ENCODE measurements at regions not wholly inside any gene's neighbourhood (a gene's known extent, or its start where the extent isn't known, plus 50 kb on each side); places are given as distances from the start of the nearest gene placed in this dataset.
"Not testable (repeated sequence)": the region's sequence is repeated elsewhere in the genome, so short reads cannot be mapped to it uniquely, and the experiment has no call there.

GRCh38 chr3:102357313-102357712, 77.5 kb upstream of the ZPLD1 start:
- DNase-seq (ENCODE audit: low spot score in 2 of 2); H3K9me3 Mint-ChIP-seq; ATAC-seq (replicated peaks; ENCODE audit: extremely low read depth, poor library complexity, severe bottlenecking); H3K36me3 Mint-ChIP-seq (ENCODE audit: insufficient read depth); H3K27me3 Mint-ChIP-seq; H3K27ac Mint-ChIP-seq (ENCODE audit: low read depth); H3K4me3 Mint-ChIP-seq; H3K4me1 Mint-ChIP-seq: not testable (repeated sequence)

- Mint-ChIP-seq H3K9me3 (peaks cover 18% of the 10 kb centered on the region), H3K27ac (ENCODE audit: low read depth) (no peak overlapping the region), H3K27me3 (no peaks in the 10 kb centered on the region), H3K4me3 (no peak overlapping the region), H3K36me3 (ENCODE audit: insufficient read depth) (no peaks in the 10 kb centered on the region), H3K4me1 (no peaks in the 10 kb centered on the region)
- ATAC-seq (replicated peaks; ENCODE audit: extremely low read depth, poor library complexity, severe bottlenecking) (no peak), DNase-seq (ENCODE audit: low spot score in 2 of 2) (no peak)
These were observed 74.5 kb upstream of the ZPLD1 start for GRCh38 chr3:102360183-102360860.

GRCh38 chr3:102361101-102361500, 73.7 kb upstream of the ZPLD1 start:
- no peaks in the 10 kb centered on the region for H3K27me3 Mint-ChIP-seq

GRCh38 chr3:102366116-102366515, 68.7 kb upstream of the ZPLD1 start:
- DNase-seq (ENCODE audit: low spot score in 2 of 2); H3K36me3 Mint-ChIP-seq (ENCODE audit: insufficient read depth); H3K4me1 Mint-ChIP-seq; H3K4me3 Mint-ChIP-seq; ATAC-seq (replicated peaks; ENCODE audit: extremely low read depth, poor library complexity, severe bottlenecking); H3K27ac Mint-ChIP-seq (ENCODE audit: low read depth); H3K27me3 Mint-ChIP-seq: not testable (repeated sequence)
- peaks cover 20% of the 10 kb centered on the region for H3K9me3 Mint-ChIP-seq

More at GRCh38 chr3:102361101-102361500, 73.7 kb upstream of the ZPLD1 start:
- Mint-ChIP-seq H3K4me1 (no peaks in the 10 kb centered on the region), H3K9me3 (peaks cover 20% of the 10 kb centered on the region), H3K36me3 (ENCODE audit: insufficient read depth) (no peaks in the 10 kb centered on the region), H3K27ac (ENCODE audit: low read depth) (no peak overlapping the region), H3K4me3 (no peak overlapping the region)
- DNase-seq (ENCODE audit: low spot score in 2 of 2), result no peak
- ATAC-seq (replicated peaks; ENCODE audit: extremely low read depth, poor library complexity, severe bottlenecking), result no peak

GRCh38 chr3:102374863-102375634, 59.8 kb upstream of the ZPLD1 start:
- Mint-ChIP-seq H3K27ac (ENCODE audit: low read depth) (no peak overlapping the region), H3K27me3 (no peaks in the 10 kb centered on the region), H3K4me1 (no peaks in the 10 kb centered on the region), H3K4me3 (no peak overlapping the region), H3K36me3 (ENCODE audit: insufficient read depth) (no peaks in the 10 kb centered on the region), H3K9me3 (no peaks in the 10 kb centered on the region)
- ATAC-seq (replicated peaks; ENCODE audit: extremely low read depth, poor library complexity, severe bottlenecking), result no peak
- DNase-seq (ENCODE audit: low spot score in 2 of 2), result no peak

- Mint-ChIP-seq H3K4me1 (no peaks in the 10 kb centered on the region), H3K27me3 (no peaks in the 10 kb centered on the region), H3K4me3 (no peak overlapping the region), H3K36me3 (ENCODE audit: insufficient read depth) (no peaks in the 10 kb centered on the region), H3K27ac (ENCODE audit: low read depth) (no peak overlapping the region), H3K9me3 (no peaks in the 10 kb centered on the region)
- ATAC-seq (replicated peaks; ENCODE audit: extremely low read depth, poor library complexity, severe bottlenecking) (no peak), DNase-seq (ENCODE audit: low spot score in 2 of 2) (no peak)
These were observed 56.6 kb upstream of the ZPLD1 start for GRCh38 chr3:102378216-102378615.

GRCh38 chr3:102382201-102382600, 52.6 kb upstream of the ZPLD1 start:
- ATAC-seq (replicated peaks; ENCODE audit: extremely low read depth, poor library complexity, severe bottlenecking); H3K4me1 Mint-ChIP-seq; H3K27me3 Mint-ChIP-seq; H3K36me3 Mint-ChIP-seq (ENCODE audit: insufficient read depth); H3K4me3 Mint-ChIP-seq; H3K9me3 Mint-ChIP-seq; DNase-seq (ENCODE audit: low spot score in 2 of 2); H3K27ac Mint-ChIP-seq (ENCODE audit: low read depth): not testable (repeated sequence)
